ENCODE measurements at regions not wholly inside any gene's neighbourhood (a gene's known extent, or its start where the extent isn't known, plus 50 kb on each side); places are given as distances from the start of the nearest gene placed in this dataset.

GRCh38 chr14:58784931-58785330 lies 147.2 kb downstream of the DACT1 start:
- TF ChIP-seq, protein P1, sequence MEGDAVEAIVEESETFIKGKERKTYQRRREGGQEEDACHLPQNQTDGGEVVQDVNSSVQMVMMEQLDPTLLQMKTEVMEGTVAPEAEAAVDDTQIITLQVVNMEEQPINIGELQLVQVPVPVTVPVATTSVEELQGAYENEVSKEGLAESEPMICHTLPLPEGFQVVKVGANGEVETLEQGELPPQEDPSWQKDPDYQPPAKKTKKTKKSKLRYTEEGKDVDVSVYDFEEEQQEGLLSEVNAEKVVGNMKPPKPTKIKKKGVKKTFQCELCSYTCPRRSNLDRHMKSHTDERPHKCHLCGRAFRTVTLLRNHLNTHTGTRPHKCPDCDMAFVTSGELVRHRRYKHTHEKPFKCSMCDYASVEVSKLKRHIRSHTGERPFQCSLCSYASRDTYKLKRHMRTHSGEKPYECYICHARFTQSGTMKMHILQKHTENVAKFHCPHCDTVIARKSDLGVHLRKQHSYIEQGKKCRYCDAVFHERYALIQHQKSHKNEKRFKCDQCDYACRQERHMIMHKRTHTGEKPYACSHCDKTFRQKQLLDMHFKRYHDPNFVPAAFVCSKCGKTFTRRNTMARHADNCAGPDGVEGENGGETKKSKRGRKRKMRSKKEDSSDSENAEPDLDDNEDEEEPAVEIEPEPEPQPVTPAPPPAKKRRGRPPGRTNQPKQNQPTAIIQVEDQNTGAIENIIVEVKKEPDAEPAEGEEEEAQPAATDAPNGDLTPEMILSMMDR (IDR thresholded peaks at IDR 0.05; ENCODE audit: insufficient read depth, low read length, poor library complexity, severe bottlenecking) = no peak
- Histone ChIP-seq H3K36me3 (ENCODE audit: control insufficient read depth, insufficient read depth, low read length) (no peaks in the 10 kb centered on the region), H3K27me3 (replicated peaks; ENCODE audit: control insufficient read depth, insufficient read depth, low read length) (no peaks in the 10 kb centered on the region), H3K4me3 (replicated peaks; ENCODE audit: low read depth, low read length) (no peak overlapping the region)
- DNase-seq (ENCODE audit: extremely low read depth, insufficient read length) = no peak

DNA sequence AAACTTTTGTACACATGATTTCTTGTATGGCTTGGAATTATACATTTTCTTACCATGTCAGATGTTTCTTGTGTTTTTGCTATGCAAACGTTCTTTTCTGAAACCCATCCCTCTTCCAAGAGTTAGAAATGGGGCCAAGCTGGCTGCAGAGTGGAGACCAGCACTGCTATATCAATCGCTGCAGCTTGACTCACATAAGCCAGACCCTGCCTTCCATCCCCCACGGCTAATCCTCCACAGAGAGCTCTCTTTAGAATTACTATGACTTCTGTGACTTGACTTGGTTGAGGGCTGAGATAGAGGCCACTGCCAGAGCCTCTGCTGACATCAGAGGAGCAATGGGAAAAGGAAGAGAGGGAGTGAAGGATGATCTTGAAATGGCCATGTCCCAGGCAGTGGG lies 147.9 kb downstream of the DACT1 start:
- H3K4me3 ChIP-seq (replicated peaks; ENCODE audit: low read depth, low read length) = no peak overlapping the region
- H3K27me3 ChIP-seq (replicated peaks; ENCODE audit: control insufficient read depth, insufficient read depth, low read length) = no peaks in the 10 kb centered on the region
- no peak for DNase-seq (ENCODE audit: extremely low read depth, insufficient read length)
- no peaks in the 10 kb centered on the region for H3K36me3 ChIP-seq (ENCODE audit: control insufficient read depth, insufficient read depth, low read length)
- TF ChIP-seq, protein P1 (IDR thresholded peaks at IDR 0.05; ENCODE audit: insufficient read depth, low read length, poor library complexity, severe bottlenecking) = no peak

DNA sequence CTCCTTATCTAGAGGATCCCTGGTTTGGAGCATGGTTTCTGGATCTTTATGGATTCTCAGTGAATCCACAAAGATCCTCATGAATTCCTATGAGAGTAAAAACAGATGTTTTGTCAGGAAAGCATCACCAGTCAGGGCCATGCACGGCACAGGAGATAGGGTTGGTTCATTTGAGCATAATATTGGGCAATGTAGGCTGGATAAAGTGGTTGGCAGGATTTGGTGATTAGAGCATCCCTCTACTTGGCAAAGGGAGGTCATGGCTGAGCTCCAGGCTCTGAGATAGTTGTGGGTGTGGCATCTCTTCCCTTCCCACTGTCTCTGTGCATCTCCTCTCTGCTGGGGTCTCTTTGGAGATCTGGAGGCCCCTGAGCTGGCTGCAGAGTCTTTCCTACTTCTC lies 149.8 kb downstream of the DACT1 start:
- H3K4me3 ChIP-seq (replicated peaks; ENCODE audit: low read depth, low read length) = no peak overlapping the region
- H3K27me3 ChIP-seq (replicated peaks; ENCODE audit: control insufficient read depth, insufficient read depth, low read length) = no peaks in the 10 kb centered on the region
- TF ChIP-seq, protein P1 (IDR thresholded peaks at IDR 0.05; ENCODE audit: insufficient read depth, low read length, poor library complexity, severe bottlenecking) = no peak
- DNase-seq (ENCODE audit: extremely low read depth, insufficient read length) = no peak
- H3K36me3 ChIP-seq (ENCODE audit: control insufficient read depth, insufficient read depth, low read length) = no peaks in the 10 kb centered on the region

- DNase-seq (ENCODE audit: extremely low read depth, insufficient read length) = no peak
- H3K36me3 ChIP-seq (ENCODE audit: control insufficient read depth, insufficient read depth, low read length) = no peaks in the 10 kb centered on the region
- H3K4me3 ChIP-seq (replicated peaks; ENCODE audit: low read depth, low read length) = no peak overlapping the region
- no peaks in the 10 kb centered on the region for H3K27me3 ChIP-seq (replicated peaks; ENCODE audit: control insufficient read depth, insufficient read depth, low read length)
- TF ChIP-seq, protein P1 (IDR thresholded peaks at IDR 0.05; ENCODE audit: insufficient read depth, low read length, poor library complexity, severe bottlenecking) = no peak
Measured at GRCh38 chr14:58788655-58789503, 151.1 kb downstream of the DACT1 start.

DNA sequence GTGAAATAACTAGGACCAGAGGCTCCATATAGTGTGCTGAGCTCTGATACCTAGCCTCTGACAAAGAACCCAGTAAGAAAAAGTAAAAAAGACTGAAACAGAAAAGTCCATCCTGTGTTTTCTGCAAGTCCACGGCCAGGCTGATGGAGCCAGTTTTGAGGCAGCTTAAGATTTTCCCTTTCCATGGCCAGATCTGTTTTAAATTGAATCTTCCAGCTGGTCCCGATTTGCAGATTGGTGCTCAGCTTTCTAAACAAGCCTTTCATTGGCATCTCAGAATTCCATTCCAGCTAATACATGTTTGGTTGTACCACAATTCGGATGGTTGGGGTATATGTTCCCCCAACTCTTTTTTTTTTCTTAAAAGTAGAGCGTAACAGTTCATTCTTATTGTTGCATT lies 152.0 kb downstream of the DACT1 start:
- TF ChIP-seq, protein P1 (IDR thresholded peaks at IDR 0.05; ENCODE audit: insufficient read depth, low read length, poor library complexity, severe bottlenecking) = no peak
- Histone ChIP-seq H3K27me3 (replicated peaks; ENCODE audit: control insufficient read depth, insufficient read depth, low read length) (no peaks in the 10 kb centered on the region), H3K36me3 (ENCODE audit: control insufficient read depth, insufficient read depth, low read length) (no peaks in the 10 kb centered on the region), H3K4me3 (replicated peaks; ENCODE audit: low read depth, low read length) (no peak overlapping the region)
- DNase-seq (ENCODE audit: extremely low read depth, insufficient read length) = no peak
